HCEC 1CT (cell line): ENCODE measurements at regions not wholly inside any gene's neighbourhood (a gene's known extent, or its start where the extent isn't known, plus 50 kb on each side); places are given as distances from the start of the nearest gene placed in this dataset.
"Not testable (repeated sequence)": the region's sequence is repeated elsewhere in the genome, so short reads cannot be mapped to it uniquely, and the experiment has no call there.

ENCODE experiments used
- DNase-seq: peaks from one replicate; pipeline ENCODE4 v3.0.0-alpha.2; 2017

- DNase-seq, result no peak
Measured at GRCh38 chr7:69402696-69403095, 195.6 kb upstream of the AUTS2 start.

- DNase-seq, result no peak
Measured at GRCh38 chr7:69403169-69403568, 195.1 kb upstream of the AUTS2 start.

GRCh38 chr7:69411018-69411417 is 187.3 kb upstream of the AUTS2 start:
- no peak for DNase-seq

- DNase-seq, result no peak
Measured at GRCh38 chr7:69411466-69411865, 186.8 kb upstream of the AUTS2 start.

- no peak for DNase-seq
Measured at GRCh38 chr7:69412331-69413146, 185.7 kb upstream of the AUTS2 start.

GRCh38 chr7:69414555-69414954 is 183.7 kb upstream of the AUTS2 start:
- no peak for DNase-seq

- DNase-seq, result no peak
Measured at GRCh38 chr7:69418869-69419670, 179.2 kb upstream of the AUTS2 start.

GRCh38 chr7:69419934-69420333 is 178.3 kb upstream of the AUTS2 start:
- no peak for DNase-seq

- no peak for DNase-seq
Measured at GRCh38 chr7:69422574-69422985, 175.7 kb upstream of the AUTS2 start.

GRCh38 chr7:69426705-69427104 is 171.6 kb upstream of the AUTS2 start:
- DNase-seq, result no peak

- DNase-seq, result no peak
Measured at GRCh38 chr7:69428089-69428488, 170.2 kb upstream of the AUTS2 start.

GRCh38 chr7:69429911-69430383 is 168.3 kb upstream of the AUTS2 start:
- DNase-seq, result no peak

GRCh38 chr7:69430384-69431021 is 167.8 kb upstream of the AUTS2 start:
- no peak for DNase-seq

GRCh38 chr7:69431626-69432025 is 166.6 kb upstream of the AUTS2 start:
- DNase-seq, result no peak

- not testable (repeated sequence) for DNase-seq
Measured at GRCh38 chr7:69432276-69432675, 166.0 kb upstream of the AUTS2 start.

GRCh38 chr7:69433081-69433480 is 165.2 kb upstream of the AUTS2 start:
- no peak for DNase-seq

- DNase-seq, result no peak
Measured at GRCh38 chr7:69434398-69434815, 163.9 kb upstream of the AUTS2 start.

GRCh38 chr7:69435711-69436110 is 162.6 kb upstream of the AUTS2 start:
- no peak for DNase-seq

GRCh38 chr7:69436946-69437345 is 161.3 kb upstream of the AUTS2 start:
- DNase-seq, result no peak

- DNase-seq, result no peak
Measured at GRCh38 chr7:69438584-69439412, 159.5 kb upstream of the AUTS2 start.

GRCh38 chr7:69439636-69440325 is 158.5 kb upstream of the AUTS2 start:
- DNase-seq, result no peak

- no peak for DNase-seq
Measured at GRCh38 chr7:69440976-69441375, 157.3 kb upstream of the AUTS2 start.
